Keratinocyte (primary cell): ENCODE measurements at regions not wholly inside any gene's neighbourhood (a gene's known extent, or its start where the extent isn't known, plus 50 kb on each side); places are given as distances from the start of the nearest gene placed in this dataset.

Experiments
- DNase-seq: peaks from one replicate; pipeline ENCODE4 v3.0.0-alpha.2; 2011; ENCODE audit warnings: low read depth, missing footprints, low spot score
- FAIRE-seq: peaks from 2 replicates; lab custom pipeline; 2011; peaks lifted over from hg19 to GRCh38; lab: Jason Lieb, UNC
- H2AFZ ChIP-seq: 2 replicates; pipeline ENCODE4 v1.6.0; 2012; ENCODE audit warnings: low read length, control low read depth, inconsistent platforms; ENCODE audit not compliant: control insufficient read depth
- H3K27ac ChIP-seq: 2 replicates; pipeline ENCODE4 v1.5.1; 2011; ENCODE audit warnings: low read length; ENCODE audit not compliant: control insufficient read depth, insufficient read depth
- H3K27me3 ChIP-seq: 3 replicates; pipeline ENCODE4 v1.6.0; 2011; ENCODE audit warnings: low read length; ENCODE audit not compliant: control insufficient read depth, insufficient read depth; ENCODE audit errors: extremely low read depth
- H3K36me3 ChIP-seq, 2 experiments: 2 replicates in 1 of 2; 3 replicates in 1 of 2; pipeline ENCODE4 v1.5.1; 2011; ENCODE audit warnings: low read length in 2 of 2, mild to moderate bottlenecking in 1 of 2; ENCODE audit not compliant: control insufficient read depth in 2 of 2, insufficient read depth in 2 of 2; ENCODE audit errors: extremely low read depth in 1 of 2
- H3K4me1 ChIP-seq: 3 replicates; pipeline ENCODE4 v1.5.1; 2011; ENCODE audit warnings: low read length; ENCODE audit not compliant: control insufficient read depth, insufficient read depth; ENCODE audit errors: extremely low read depth
- H3K4me2 ChIP-seq: 3 replicates; pipeline ENCODE4 v1.6.0; 2011; ENCODE audit warnings: low read depth, low read length; ENCODE audit not compliant: control insufficient read depth, insufficient read depth; ENCODE audit errors: extremely low read depth
- H3K4me3 ChIP-seq, 3 experiments: fragments of 200-600 bp in 1 of 3; sonication (generic) in 1 of 3; 2 replicates in 2 of 3; 3 replicates in 1 of 3; pipeline ENCODE4 v1.5.1; 2011 to 2016; ENCODE audit warnings: low read length in 3 of 3, mild to moderate bottlenecking in 3 of 3, control low read depth in 2 of 3, inconsistent platforms in 1 of 3, low read depth in 1 of 3, mixed read lengths in 1 of 3, mixed run types in 1 of 3, moderate library complexity in 1 of 3; ENCODE audit not compliant: control insufficient read depth in 2 of 3, insufficient read depth in 2 of 3; ENCODE audit errors: extremely low read depth in 1 of 3
- H3K79me2 ChIP-seq: 2 replicates; pipeline ENCODE4 v1.6.0; 2012; ENCODE audit warnings: low read length; ENCODE audit not compliant: control insufficient read depth, insufficient read depth
- H3K9ac ChIP-seq: 3 replicates; pipeline ENCODE4 v1.6.0; 2011; ENCODE audit warnings: low read length; ENCODE audit not compliant: control insufficient read depth, insufficient read depth; ENCODE audit errors: extremely low read depth
- H3K9me1 ChIP-seq: 3 replicates; pipeline ENCODE4 v1.6.0; 2011; ENCODE audit warnings: low read length; ENCODE audit not compliant: control insufficient read depth, insufficient read depth; ENCODE audit errors: extremely low read depth
- H3K9me3 ChIP-seq: 2 replicates; pipeline ENCODE4 v1.5.1; 2012; ENCODE audit warnings: low read depth, low read length; ENCODE audit not compliant: control insufficient read depth
- H4K20me1 ChIP-seq: 3 replicates; pipeline ENCODE4 v1.6.0; 2011; ENCODE audit warnings: low read length; ENCODE audit not compliant: control insufficient read depth, insufficient read depth; ENCODE audit errors: extremely low read depth
- CTCF ChIP-seq, 3 experiments: IDR thresholded peaks in 1 of 3; conservative IDR thresholded peaks in 1 of 3; optimal IDR thresholded peaks in 1 of 3; 2 replicates in 2 of 3; 3 replicates in 1 of 3; pipeline versions ENCODE3 to v1.5.1; 2011; ENCODE audit warnings: low read length in 3 of 3, mild to moderate bottlenecking in 3 of 3, moderate library complexity in 2 of 3, control low read depth in 1 of 3, inconsistent platforms in 1 of 3; ENCODE audit not compliant: insufficient read depth in 2 of 3; ENCODE audit errors: extremely low read depth in 1 of 3
- EZH2 ChIP-seq: IDR thresholded peaks from one replicate; pipeline ENCODE4 v1.6.1; 2012; ENCODE audit warnings: inconsistent platforms, mild to moderate bottlenecking, low read length, moderate library complexity
- dilution Hi-C: fragments of 300-500 bp; cut with MboI; formaldehyde crosslinking; loops from one replicate; pipeline ENCODE4 v1.7.0; 2020; ENCODE audit warnings: low sequenced_read_pairs; ENCODE audit not compliant: extremely low pct_ligation_motif_present

- FAIRE-seq (no peak), DNase-seq (no peak)
These were observed 359.2 kb downstream of the FBXW7 start for GRCh38 chr4:152176627-152177214.

GRCh38 chr4:152175586-152175985 is 360.3 kb downstream of the FBXW7 start:
- Histone ChIP-seq H3K9ac (no peak overlapping the region), H3K79me2 (no peaks in the 10 kb centered on the region), H3K4me1 (no peaks in the 10 kb centered on the region), H3K9me1 (no peaks in the 10 kb centered on the region), H2AFZ (no peak overlapping the region), H3K36me3 (no peaks in the 10 kb centered on the region), H3K4me2 (no peak overlapping the region), H3K27me3 (no peaks in the 10 kb centered on the region), H3K27ac (no peak overlapping the region), H3K4me3 (no peak overlapping the region), H3K9me3 (no peaks in the 10 kb centered on the region), H4K20me1 (no peaks in the 10 kb centered on the region)
- no peak for TF ChIP-seq CTCF (optimal IDR thresholded peaks at IDR 0.05 in 1 of 3, IDR thresholded peaks at IDR 0.05 in 1 of 3, conservative IDR thresholded peaks at IDR 0.05 in 1 of 3; ENCODE audit: extremely low read depth in 1 of 3, insufficient read depth in 2 of 3, low read length in 3 of 3)
- no peak for TF ChIP-seq EZH2
- DNase-seq (no peak), FAIRE-seq (no peak)
- dilution Hi-C loops: no loop called here

More at GRCh38 chr4:152176627-152177214, 359.2 kb downstream of the FBXW7 start:
- Histone ChIP-seq H3K79me2 (no peaks in the 10 kb centered on the region), H3K27ac (no peak overlapping the region), H3K4me1 (no peaks in the 10 kb centered on the region), H3K4me3 (no peak overlapping the region), H3K9me3 (no peaks in the 10 kb centered on the region), H3K9me1 (no peaks in the 10 kb centered on the region), H4K20me1 (no peaks in the 10 kb centered on the region), H3K9ac (no peak overlapping the region), H2AFZ (no peak overlapping the region), H3K27me3 (no peaks in the 10 kb centered on the region), H3K36me3 (no peaks in the 10 kb centered on the region), H3K4me2 (no peak overlapping the region)
- dilution Hi-C loops: no loop called here
- TF ChIP-seq CTCF (optimal IDR thresholded peaks at IDR 0.05 in 1 of 3, IDR thresholded peaks at IDR 0.05 in 1 of 3, conservative IDR thresholded peaks at IDR 0.05 in 1 of 3; ENCODE audit: extremely low read depth in 1 of 3, insufficient read depth in 2 of 3, low read length in 3 of 3) (no peak), EZH2 (no peak)
